ENCODE measurements at regions not wholly inside any gene's neighbourhood (a gene's known extent, or its start where the extent isn't known, plus 50 kb on each side); places are given as distances from the start of the nearest gene placed in this dataset.

DNA sequence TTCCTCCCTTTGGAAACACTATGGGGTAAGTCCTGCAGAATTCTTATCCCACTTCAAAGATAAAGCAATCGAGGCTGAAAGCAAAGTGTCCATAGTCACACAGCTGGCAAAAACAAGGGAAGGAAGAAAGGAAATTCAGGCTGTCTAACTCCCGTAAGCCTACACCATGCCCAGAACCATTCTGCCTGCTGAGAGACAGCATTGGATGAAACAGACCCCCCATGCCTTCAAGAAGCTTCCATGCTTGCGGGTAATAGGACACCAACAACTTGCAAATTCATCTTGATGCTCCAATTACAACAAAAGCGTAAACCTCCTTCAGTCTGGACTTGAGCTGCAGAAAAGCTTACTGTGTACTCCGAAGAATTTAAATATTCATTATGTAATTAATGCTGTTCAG is 181.1 kb upstream of the WWC1 start:
- WGBS (ENCODE audit: low lambda C conversion rate): 45% methylated on average over 5 of the region's 5 CpGs
- no peak overlapping the region for H3K27ac ChIP-seq (ENCODE audit: extremely low read length, insufficient read depth, low read length)
- no peak for FAIRE-seq
- H4K20me1 ChIP-seq (ENCODE audit: insufficient read depth, low read length): no peaks in the 10 kb centered on the region
- intact Hi-C loops (cut with micrococcal nuclease; ENCODE audit: unreplicated experiment) (no loop called here), in situ Hi-C loops (cut with HindIII; ENCODE audit: extremely low pct_ligation_motif_present, low pct_unique_long_range_greater_than_20kb) (no loop called here)
- H3K4me1 ChIP-seq (ENCODE audit: insufficient read depth, low read length): no peaks in the 10 kb centered on the region; the same call in 1 of the 2 replicates
- TF ChIP-seq SUZ12 (IDR thresholded peaks at IDR 0.05; ENCODE audit: low read depth, low read length) (no peak), TOE1 (CRISPR knock-in tag; IDR thresholded peaks at IDR 0.05) (no peak), ZNF629 (CRISPR knock-in tag; conservative IDR thresholded peaks at IDR 0.05) (no peak), IKZF1 (IDR thresholded peaks at IDR 0.05) (no peak), ZNF569 (CRISPR knock-in tag; IDR thresholded peaks at IDR 0.05; ENCODE audit: borderline replicate concordance) (no peak), DPF2 (CRISPR knock-in tag; IDR thresholded peaks at IDR 0.05; ENCODE audit: borderline replicate concordance, low read depth) (no peak), MXI1 (IDR thresholded peaks at IDR 0.05; ENCODE audit: borderline replicate concordance, low read depth, low read length) (no peak), BCL6 (CRISPR knock-in tag; IDR thresholded peaks at IDR 0.05) (no peak), ZNF510 (CRISPR knock-in tag; IDR thresholded peaks at IDR 0.05; ENCODE audit: low read depth) (no peak), ZNF460 (CRISPR knock-in tag; IDR thresholded peaks at IDR 0.05; ENCODE audit: borderline replicate concordance) (no peak), IRX3 (CRISPR knock-in tag; IDR thresholded peaks at IDR 0.05; ENCODE audit: borderline replicate concordance, low read depth) (no peak)
- TF ChIP-seq, protein P1, sequence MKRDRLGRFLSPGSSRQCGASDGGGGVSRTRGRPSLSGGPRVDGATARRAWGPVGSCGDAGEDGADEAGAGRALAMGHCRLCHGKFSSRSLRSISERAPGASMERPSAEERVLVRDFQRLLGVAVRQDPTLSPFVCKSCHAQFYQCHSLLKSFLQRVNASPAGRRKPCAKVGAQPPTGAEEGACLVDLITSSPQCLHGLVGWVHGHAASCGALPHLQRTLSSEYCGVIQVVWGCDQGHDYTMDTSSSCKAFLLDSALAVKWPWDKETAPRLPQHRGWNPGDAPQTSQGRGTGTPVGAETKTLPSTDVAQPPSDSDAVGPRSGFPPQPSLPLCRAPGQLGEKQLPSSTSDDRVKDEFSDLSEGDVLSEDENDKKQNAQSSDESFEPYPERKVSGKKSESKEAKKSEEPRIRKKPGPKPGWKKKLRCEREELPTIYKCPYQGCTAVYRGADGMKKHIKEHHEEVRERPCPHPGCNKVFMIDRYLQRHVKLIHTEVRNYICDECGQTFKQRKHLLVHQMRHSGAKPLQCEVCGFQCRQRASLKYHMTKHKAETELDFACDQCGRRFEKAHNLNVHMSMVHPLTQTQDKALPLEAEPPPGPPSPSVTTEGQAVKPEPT (CRISPR knock-in tag; IDR thresholded peaks at IDR 0.05; ENCODE audit: low read depth): no peak
- TF ChIP-seq, protein P2, sequence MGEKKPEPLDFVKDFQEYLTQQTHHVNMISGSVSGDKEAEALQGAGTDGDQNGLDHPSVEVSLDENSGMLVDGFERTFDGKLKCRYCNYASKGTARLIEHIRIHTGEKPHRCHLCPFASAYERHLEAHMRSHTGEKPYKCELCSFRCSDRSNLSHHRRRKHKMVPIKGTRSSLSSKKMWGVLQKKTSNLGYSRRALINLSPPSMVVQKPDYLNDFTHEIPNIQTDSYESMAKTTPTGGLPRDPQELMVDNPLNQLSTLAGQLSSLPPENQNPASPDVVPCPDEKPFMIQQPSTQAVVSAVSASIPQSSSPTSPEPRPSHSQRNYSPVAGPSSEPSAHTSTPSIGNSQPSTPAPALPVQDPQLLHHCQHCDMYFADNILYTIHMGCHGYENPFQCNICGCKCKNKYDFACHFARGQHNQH (CRISPR knock-in tag; IDR thresholded peaks at IDR 0.05): no peak
- TF ChIP-seq, protein P3, sequence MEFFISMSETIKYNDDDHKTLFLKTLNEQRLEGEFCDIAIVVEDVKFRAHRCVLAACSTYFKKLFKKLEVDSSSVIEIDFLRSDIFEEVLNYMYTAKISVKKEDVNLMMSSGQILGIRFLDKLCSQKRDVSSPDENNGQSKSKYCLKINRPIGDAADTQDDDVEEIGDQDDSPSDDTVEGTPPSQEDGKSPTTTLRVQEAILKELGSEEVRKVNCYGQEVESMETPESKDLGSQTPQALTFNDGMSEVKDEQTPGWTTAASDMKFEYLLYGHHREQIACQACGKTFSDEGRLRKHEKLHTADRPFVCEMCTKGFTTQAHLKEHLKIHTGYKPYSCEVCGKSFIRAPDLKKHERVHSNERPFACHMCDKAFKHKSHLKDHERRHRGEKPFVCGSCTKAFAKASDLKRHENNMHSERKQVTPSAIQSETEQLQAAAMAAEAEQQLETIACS (CRISPR knock-in tag; IDR thresholded peaks at IDR 0.05): no peak
- CTCF ChIA-PET (ENCODE audit: low intra/inter-chr PET ratio, low total read pairs): no interaction called here
- no peaks in the 10 kb centered on the region for H3K79me2 ChIP-seq (ENCODE audit: insufficient read depth, low read length)
- no peak overlapping the region for H3K9ac ChIP-seq (ENCODE audit: insufficient read depth, low read depth, low read length)
- no peaks in the 10 kb centered on the region for H3K9me3 ChIP-seq (ENCODE audit: low read length)
- BruUV-seq (replicated peaks): no TSS peak
- no peak for ATAC-seq
- H3K36me3 ChIP-seq (replicated peaks in 1 of 2; ENCODE audit: control insufficient read depth in 1 of 2, insufficient read depth in 2 of 2, low read length in 2 of 2): no peaks in the 10 kb centered on the region
- DNase-seq (ENCODE audit: low spot score): no peak
- H3K4me3 ChIP-seq (replicated peaks in 1 of 3; ENCODE audit: insufficient read depth in 1 of 3, low read depth in 2 of 3, low read length in 3 of 3): no peak overlapping the region
- H3K27me3 ChIP-seq (ENCODE audit: control insufficient read depth in 1 of 2, insufficient read depth in 2 of 2, low read length in 2 of 2): no peaks in the 10 kb centered on the region
- POLR2A ChIA-PET: no interaction called here
- no peak overlapping the region for H2AFZ ChIP-seq (ENCODE audit: low read length)
- no peak overlapping the region for H3K4me2 ChIP-seq (ENCODE audit: low read depth, low read length)
